ENCODE measurements at regions not wholly inside any gene's neighbourhood (a gene's known extent, or its start where the extent isn't known, plus 50 kb on each side); places are given as distances from the start of the nearest gene placed in this dataset.
"Not testable (repeated sequence)": the region's sequence is repeated elsewhere in the genome, so short reads cannot be mapped to it uniquely, and the experiment has no call there.

GRCh38 chr5:114726131-114726530, 364.3 kb downstream of the KCNN2 start:
- ChIA-PET CTCF (no interaction called here), POLR2A (no interaction called here)
- Mint-ChIP-seq H3K4me1 (no peaks in the 10 kb centered on the region), H3K9me3 (peaks cover 7% of the 10 kb centered on the region), H3K36me3 (ENCODE audit: low read depth) (no peaks in the 10 kb centered on the region), H3K4me3 (no peak overlapping the region), H3K27me3 (no peaks in the 10 kb centered on the region), H3K27ac (no peak overlapping the region)
- no peak for DNase-seq

DNA sequence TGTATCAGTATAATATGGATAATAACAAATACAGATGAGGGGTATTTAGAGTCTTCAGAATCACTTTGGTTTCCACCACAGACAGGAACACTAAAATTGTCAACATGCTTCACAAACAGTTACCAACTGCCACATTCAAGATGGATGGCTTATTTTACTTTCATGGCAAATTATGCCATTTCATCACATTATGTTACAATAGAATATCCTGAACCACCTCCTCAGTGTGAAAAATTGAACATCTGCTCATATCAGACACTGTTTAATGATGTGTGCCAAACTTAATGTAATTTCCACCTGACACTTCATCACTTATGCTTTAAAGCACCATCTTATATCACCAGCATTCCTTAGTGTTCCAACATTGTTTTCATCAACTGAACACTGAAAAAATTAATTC, 357.4 kb downstream of the KCNN2 start:
- CTCF ChIA-PET = no interaction called here
- no peak overlapping the region for H3K4me3 Mint-ChIP-seq
- no peak for DNase-seq
- no peaks in the 10 kb centered on the region for H3K36me3 Mint-ChIP-seq (ENCODE audit: low read depth)
- H3K4me1 Mint-ChIP-seq = no peaks in the 10 kb centered on the region
- H3K27ac Mint-ChIP-seq = no peak overlapping the region
- POLR2A ChIA-PET = no interaction called here
- peaks cover 4% of the 10 kb centered on the region for H3K9me3 Mint-ChIP-seq
- H3K27me3 Mint-ChIP-seq = no peaks in the 10 kb centered on the region

DNA sequence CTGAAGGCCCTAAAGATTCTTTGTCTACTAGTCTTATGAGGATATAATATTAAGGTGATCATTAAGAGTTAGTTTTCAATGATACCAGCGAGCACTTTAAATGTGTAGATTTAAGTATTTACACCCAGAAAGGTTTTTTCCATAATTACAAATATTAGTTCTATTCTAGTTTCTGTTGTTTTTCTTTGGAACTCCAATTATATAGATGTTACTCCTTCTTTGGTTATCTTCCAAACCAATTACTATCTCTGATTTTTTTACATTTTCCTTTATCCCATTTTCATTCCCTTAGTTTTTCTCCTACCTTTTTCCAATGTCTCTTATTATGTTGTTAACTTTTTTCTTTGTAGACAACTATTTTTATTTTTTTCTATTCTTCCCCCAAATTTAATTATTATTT, 355.1 kb downstream of the KCNN2 start:
- Mint-ChIP-seq H3K36me3 (ENCODE audit: low read depth) (no peaks in the 10 kb centered on the region), H3K27ac (no peak overlapping the region), H3K27me3 (no peaks in the 10 kb centered on the region), H3K4me3 (no peak overlapping the region), H3K4me1 (no peaks in the 10 kb centered on the region), H3K9me3 (no peaks in the 10 kb centered on the region)
- DNase-seq = no peak
- POLR2A ChIA-PET = no interaction called here
- CTCF ChIA-PET = no interaction called here

DNA sequence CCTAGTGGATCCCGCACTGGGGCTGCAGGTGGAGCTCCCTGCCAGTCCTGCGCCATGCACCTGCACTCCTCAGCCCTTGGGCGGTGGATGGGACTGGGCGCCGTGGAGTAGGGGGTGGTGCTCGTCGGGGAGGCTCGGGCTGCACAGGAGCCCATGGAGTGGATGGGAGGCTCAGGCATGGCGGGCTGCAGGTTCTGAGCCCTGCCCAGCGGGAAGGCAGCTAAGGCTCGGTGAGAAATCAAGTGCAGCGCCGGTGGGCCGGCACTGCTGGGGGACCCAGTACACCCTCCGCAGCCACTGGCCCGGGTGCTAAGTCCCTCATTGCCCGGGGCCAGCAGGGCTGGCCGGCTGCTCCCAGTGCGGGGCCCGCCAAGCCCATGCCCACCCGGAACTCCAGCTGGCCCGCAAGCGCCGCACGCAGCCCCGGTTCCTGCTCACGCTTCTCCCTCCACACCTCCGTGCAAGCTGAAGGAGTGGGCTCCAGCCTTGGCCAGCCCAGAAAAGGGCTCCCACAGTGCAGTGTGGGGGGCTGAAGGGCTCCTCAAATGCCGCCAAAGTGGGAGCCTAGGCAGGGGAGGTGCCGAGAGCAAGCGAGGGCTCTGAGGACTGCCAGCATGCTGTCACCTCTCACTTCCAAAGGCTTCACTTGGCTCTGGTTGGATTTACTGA, 342.5 kb downstream of the KCNN2 start:
- POLR2A ChIA-PET; H3K27ac Mint-ChIP-seq; CTCF ChIA-PET; DNase-seq; H3K27me3 Mint-ChIP-seq; H3K4me1 Mint-ChIP-seq; H3K4me3 Mint-ChIP-seq; H3K36me3 Mint-ChIP-seq (ENCODE audit: low read depth); H3K9me3 Mint-ChIP-seq: not testable (repeated sequence)

GRCh38 chr5:114702731-114703130, 340.9 kb downstream of the KCNN2 start:
- Mint-ChIP-seq H3K9me3 (peaks cover 3% of the 10 kb centered on the region), H3K4me1 (no peaks in the 10 kb centered on the region), H3K27me3 (no peaks in the 10 kb centered on the region), H3K36me3 (ENCODE audit: low read depth) (no peaks in the 10 kb centered on the region), H3K4me3 (no peak overlapping the region), H3K27ac (no peak overlapping the region)
- no peak for DNase-seq
- ChIA-PET CTCF (no interaction called here), POLR2A (no interaction called here)

DNA sequence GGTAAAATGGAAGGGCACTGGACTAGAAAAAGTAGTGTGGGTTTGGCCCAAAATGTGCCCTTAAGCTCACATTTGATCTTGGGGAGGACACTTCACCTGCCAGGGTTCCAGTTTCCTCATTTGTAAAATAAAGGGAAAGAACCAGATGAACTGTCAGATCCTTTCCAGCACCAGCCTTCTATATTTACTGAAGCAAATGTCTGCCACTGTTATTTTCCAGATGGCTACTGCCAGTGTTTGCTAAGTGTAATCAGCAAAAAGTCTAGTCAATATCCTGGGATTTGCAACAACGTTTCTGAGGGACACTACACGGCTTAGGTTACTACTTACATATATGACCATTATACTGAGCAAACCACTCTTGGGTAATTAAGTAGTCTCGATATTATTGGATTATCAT, 340.3 kb downstream of the KCNN2 start:
- no peaks in the 10 kb centered on the region for H3K36me3 Mint-ChIP-seq (ENCODE audit: low read depth)
- H3K9me3 Mint-ChIP-seq = peaks cover 3% of the 10 kb centered on the region
- no peak overlapping the region for H3K4me3 Mint-ChIP-seq
- POLR2A ChIA-PET = no interaction called here
- no peaks in the 10 kb centered on the region for H3K4me1 Mint-ChIP-seq
- H3K27me3 Mint-ChIP-seq = no peaks in the 10 kb centered on the region
- DNase-seq = no peak
- CTCF ChIA-PET = no interaction called here
- no peak overlapping the region for H3K27ac Mint-ChIP-seq

GRCh38 chr5:114700823-114701222, 339.0 kb downstream of the KCNN2 start:
- no peak for DNase-seq
- Mint-ChIP-seq H3K27ac (no peak overlapping the region), H3K27me3 (no peaks in the 10 kb centered on the region), H3K4me1 (no peaks in the 10 kb centered on the region), H3K9me3 (peaks cover 3% of the 10 kb centered on the region), H3K4me3 (no peak overlapping the region), H3K36me3 (ENCODE audit: low read depth) (no peaks in the 10 kb centered on the region)
- POLR2A ChIA-PET = no interaction called here
- CTCF ChIA-PET = no interaction called here

GRCh38 chr5:114695292-114695904, 333.5 kb downstream of the KCNN2 start:
- H3K27me3 Mint-ChIP-seq = no peaks in the 10 kb centered on the region
- no peaks in the 10 kb centered on the region for H3K4me1 Mint-ChIP-seq
- no peak overlapping the region for H3K27ac Mint-ChIP-seq
- CTCF ChIA-PET = no interaction called here
- no peaks in the 10 kb centered on the region for H3K9me3 Mint-ChIP-seq
- H3K36me3 Mint-ChIP-seq (ENCODE audit: low read depth) = no peaks in the 10 kb centered on the region
- no peak for DNase-seq
- no peak overlapping the region for H3K4me3 Mint-ChIP-seq
- POLR2A ChIA-PET = no interaction called here

DNA sequence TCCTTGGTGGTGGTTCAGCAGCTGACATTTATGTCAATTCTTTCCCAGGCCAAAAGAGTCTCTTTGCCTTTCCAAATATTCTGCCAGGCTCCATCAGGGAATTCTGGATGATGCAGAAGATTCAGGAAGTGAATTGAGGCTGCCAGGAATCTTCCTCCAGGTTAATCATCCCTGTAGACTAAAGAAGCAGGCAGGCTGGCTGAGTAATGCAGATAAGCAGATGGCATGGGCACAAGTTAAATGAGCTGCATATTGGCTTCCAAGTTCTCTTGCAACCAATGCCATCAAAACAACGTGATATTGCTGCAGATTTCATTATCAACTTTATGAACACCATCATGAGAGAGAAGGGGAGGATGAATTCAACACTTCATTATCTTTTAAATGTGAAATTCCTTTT, 324.5 kb downstream of the KCNN2 start:
- no peak for DNase-seq
- ChIA-PET CTCF (no interaction called here), POLR2A (no interaction called here)
- Mint-ChIP-seq H3K4me1 (no peaks in the 10 kb centered on the region), H3K27ac (no peak overlapping the region), H3K27me3 (no peaks in the 10 kb centered on the region), H3K36me3 (ENCODE audit: low read depth) (no peaks in the 10 kb centered on the region), H3K4me3 (no peak overlapping the region), H3K9me3 (peaks cover 4% of the 10 kb centered on the region)

- no peak for DNase-seq
- POLR2A ChIA-PET = no interaction called here
Observed at GRCh38 chr5:114678778-114679177, 316.9 kb downstream of the KCNN2 start.

DNA sequence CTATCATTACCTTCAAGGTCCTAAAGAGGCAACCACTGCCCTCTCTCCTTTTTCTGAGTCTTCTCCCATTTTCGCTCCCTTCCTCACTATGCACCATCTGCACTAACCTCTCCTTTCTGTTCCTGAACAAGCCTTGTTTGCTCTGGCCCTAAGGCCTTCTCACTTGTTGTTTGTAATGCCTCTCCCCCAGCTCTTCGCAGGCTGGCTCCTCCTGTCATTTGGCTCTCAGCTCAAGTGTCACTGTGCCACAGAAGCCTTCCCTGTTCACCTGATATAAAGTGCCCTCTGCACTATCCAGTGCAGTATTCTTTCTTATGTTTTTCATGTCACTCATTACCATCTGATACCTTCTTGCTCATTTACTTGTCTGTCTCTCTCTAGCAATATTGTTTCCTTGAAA, 303.7 kb downstream of the KCNN2 start:
- ChIA-PET CTCF (no interaction called here), POLR2A (no interaction called here)
- no peaks in the 10 kb centered on the region for H3K27me3 Mint-ChIP-seq
- no peak for DNase-seq
- no peaks in the 10 kb centered on the region for H3K36me3 Mint-ChIP-seq (ENCODE audit: low read depth)
- no peaks in the 10 kb centered on the region for H3K4me1 Mint-ChIP-seq
- no peak overlapping the region for H3K27ac Mint-ChIP-seq
- peaks cover 12% of the 10 kb centered on the region for H3K9me3 Mint-ChIP-seq
- no peak overlapping the region for H3K4me3 Mint-ChIP-seq

More at GRCh38 chr5:114678778-114679177, 316.9 kb downstream of the KCNN2 start:
- no peaks in the 10 kb centered on the region for H3K36me3 Mint-ChIP-seq (ENCODE audit: low read depth)
- H3K9me3 Mint-ChIP-seq = peaks cover 4% of the 10 kb centered on the region
- CTCF ChIA-PET = no interaction called here
- H3K27ac Mint-ChIP-seq = no peak overlapping the region
- H3K4me3 Mint-ChIP-seq = no peak overlapping the region
- no peaks in the 10 kb centered on the region for H3K27me3 Mint-ChIP-seq
- H3K4me1 Mint-ChIP-seq = no peaks in the 10 kb centered on the region

- Mint-ChIP-seq H3K4me1 (no peaks in the 10 kb centered on the region), H3K9me3 (peaks cover 14% of the 10 kb centered on the region), H3K27me3 (no peaks in the 10 kb centered on the region), H3K36me3 (ENCODE audit: low read depth) (no peaks in the 10 kb centered on the region), H3K4me3 (no peak overlapping the region), H3K27ac (no peak overlapping the region)
- ChIA-PET CTCF (no interaction called here), POLR2A (no interaction called here)
- no peak for DNase-seq
Observed at GRCh38 chr5:114660791-114661190, 298.9 kb downstream of the KCNN2 start.

DNA sequence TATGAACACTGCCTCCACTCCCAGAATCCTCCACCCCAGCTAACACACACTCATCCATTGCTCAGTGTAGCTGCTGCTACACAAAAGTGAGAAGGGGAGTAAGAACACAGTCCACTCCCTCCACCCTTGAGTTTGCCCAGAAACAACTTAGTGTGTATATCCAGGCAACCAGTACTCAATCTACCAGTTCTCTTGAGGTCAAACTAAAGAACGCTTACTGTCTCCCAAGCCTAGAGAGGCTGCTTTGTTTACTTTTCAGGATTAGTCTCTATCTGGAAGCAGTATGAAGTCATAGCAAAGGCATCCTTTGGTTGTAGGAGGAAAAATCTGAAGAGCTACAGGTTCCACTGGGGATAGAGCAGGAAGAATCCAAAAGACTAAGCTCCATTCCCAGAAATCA, 296.3 kb downstream of the KCNN2 start:
- no peaks in the 10 kb centered on the region for H3K36me3 Mint-ChIP-seq (ENCODE audit: low read depth)
- CTCF ChIA-PET = no interaction called here
- H3K9me3 Mint-ChIP-seq = peaks cover 14% of the 10 kb centered on the region
- no peaks in the 10 kb centered on the region for H3K27me3 Mint-ChIP-seq
- H3K4me1 Mint-ChIP-seq = no peaks in the 10 kb centered on the region
- H3K4me3 Mint-ChIP-seq = no peak overlapping the region
- DNase-seq = no peak
- POLR2A ChIA-PET = no interaction called here
- H3K27ac Mint-ChIP-seq = no peak overlapping the region

DNA sequence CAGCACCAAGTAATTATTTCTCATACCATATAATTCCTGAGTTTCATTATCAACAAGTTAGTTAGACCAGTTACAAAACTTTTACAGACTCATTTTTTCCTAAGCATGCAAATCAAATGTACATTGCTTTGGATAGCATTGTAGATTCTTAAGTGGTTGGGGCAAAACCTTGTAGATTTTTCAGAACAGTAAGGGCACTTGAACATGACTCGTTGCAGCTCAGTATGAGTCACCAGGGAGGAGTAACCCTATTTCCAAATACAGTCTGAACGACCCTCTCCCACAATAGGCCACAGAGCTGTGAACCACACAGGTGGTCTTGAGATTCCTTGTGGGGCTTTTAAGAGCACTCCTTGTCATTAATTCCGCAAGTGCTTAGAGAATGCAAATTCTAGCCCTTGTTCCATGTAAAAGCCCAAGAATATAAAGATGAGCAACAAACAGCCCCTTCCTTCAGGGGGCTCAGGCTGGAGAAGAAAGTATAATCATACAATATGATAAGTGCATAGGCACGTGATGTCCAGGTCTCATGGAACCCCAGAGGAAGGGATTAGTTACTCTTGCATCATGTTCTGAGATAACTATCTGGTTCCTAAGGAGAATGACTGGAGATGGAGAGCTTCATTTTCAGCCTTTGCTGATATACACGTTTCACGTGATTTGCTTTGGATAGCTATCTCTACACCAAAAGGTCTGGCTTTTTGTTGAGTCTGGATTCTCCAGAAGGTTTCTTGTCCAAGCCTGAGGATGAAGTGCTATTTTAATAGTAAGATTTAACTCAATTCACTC, 295.7 kb downstream of the KCNN2 start:
- Mint-ChIP-seq H3K9me3 (peaks cover 12% of the 10 kb centered on the region), H3K36me3 (ENCODE audit: low read depth) (no peaks in the 10 kb centered on the region), H3K27ac (no peak overlapping the region), H3K27me3 (no peaks in the 10 kb centered on the region), H3K4me1 (no peaks in the 10 kb centered on the region), H3K4me3 (no peak overlapping the region)
- ChIA-PET CTCF (no interaction called here), POLR2A (no interaction called here)
- DNase-seq = no peak
